Gastrocnemius medialis (tissue), 4 donors: ENCODE measurements at regions not wholly inside any gene's neighbourhood (a gene's known extent, or its start where the extent isn't known, plus 50 kb on each side); places are given as distances from the start of the nearest gene placed in this dataset.

ENCODE experiments used
- ATAC-seq, 2 donors: fragments of 150-250 bp; one replicate each; pipeline ENCODE4 v1.9.1; 2016
- DNase-seq, 2 donors: peaks; one replicate each; pipeline ENCODE4 v3.0.0-alpha.2; 2019
- H3K27ac ChIP-seq, 4 donors: fragments of 200-600 bp; sonication (generic); 1 replicate in 1 of 4; 2 replicates in 3 of 4; pipeline ENCODE4 v1.5.1; 2016 to 2018; ENCODE audit warnings: mild to moderate bottlenecking in 2 of 4, moderate library complexity in 1 of 4
- H3K27me3 ChIP-seq, 3 donors: fragments of 200-600 bp; sonication (generic) in 2 of 3; 1 replicate in 1 of 3; 2 replicates in 2 of 3; pipeline versions ENCODE4 v1.5.1 to v1.6.0; 2016 to 2019; ENCODE audit warnings: mild to moderate bottlenecking in 1 of 3, moderate library complexity in 1 of 3
- H3K36me3 ChIP-seq, 2 donors: fragments of 200-600 bp; sonication (generic) in 1 of 2; one replicate each; pipeline ENCODE4 v1.5.1; 2017 to 2018
- H3K4me1 ChIP-seq, 2 donors: fragments of 200-600 bp; sonication (generic) in 1 of 2; one replicate each; pipeline ENCODE4 v1.5.1; 2016 to 2017; ENCODE audit warnings: mild to moderate bottlenecking in 2 of 2
- H3K4me3 ChIP-seq, 4 donors: fragments of 200-600 bp; sonication (generic) in 3 of 4; 1 replicate in 1 of 4; 2 replicates in 3 of 4; pipeline ENCODE4 v1.5.1; 2016 to 2019; ENCODE audit warnings: mild to moderate bottlenecking in 2 of 4
- H3K9me3 ChIP-seq, 3 donors: fragments of 200-600 bp; sonication (generic) in 2 of 3; 1 replicate in 1 of 3; 2 replicates in 2 of 3; pipeline ENCODE4 v1.5.1; 2016 to 2019
- POLR2A ChIP-seq, 2 donors: fragments of 450-650 bp; IDR thresholded peaks; one replicate each; pipeline ENCODE4 v1.6.1; 2017; ENCODE audit warnings: antibody characterized with exemption in 2 of 2, mild to moderate bottlenecking in 2 of 2, moderate library complexity in 2 of 2
- in situ Hi-C, 4 donors: fragments of 200-750 bp; cut with MboI; loops; one replicate each; pipeline versions ENCODE4 v1.15.0 to v1.8.0; 2017; ENCODE audit warnings: low sequenced_read_pairs in 4 of 4
- intact Hi-C: fragments of 100-400 bp; cut with DNase I; formaldehyde crosslinking; loops from one replicate; pipeline ENCODE4 v1.15.1; 2023; ENCODE audit warnings: low total_unique reads
- TF ChIP-seq, protein P1 (sequence below), 5 experiments: fragments of 450-650 bp in 3 of 5; fragments of 200-600 bp in 2 of 5; sonication (generic) in 2 of 5; IDR thresholded peaks in 4 of 5; conservative IDR thresholded peaks in 1 of 5; 1 replicate in 4 of 5; 2 replicates in 1 of 5; pipeline ENCODE4 v1.5.1; 2016 to 2019; ENCODE audit warnings: antibody characterized with exemption in 5 of 5, mild to moderate bottlenecking in 3 of 5, moderate library complexity in 3 of 5

DNA sequence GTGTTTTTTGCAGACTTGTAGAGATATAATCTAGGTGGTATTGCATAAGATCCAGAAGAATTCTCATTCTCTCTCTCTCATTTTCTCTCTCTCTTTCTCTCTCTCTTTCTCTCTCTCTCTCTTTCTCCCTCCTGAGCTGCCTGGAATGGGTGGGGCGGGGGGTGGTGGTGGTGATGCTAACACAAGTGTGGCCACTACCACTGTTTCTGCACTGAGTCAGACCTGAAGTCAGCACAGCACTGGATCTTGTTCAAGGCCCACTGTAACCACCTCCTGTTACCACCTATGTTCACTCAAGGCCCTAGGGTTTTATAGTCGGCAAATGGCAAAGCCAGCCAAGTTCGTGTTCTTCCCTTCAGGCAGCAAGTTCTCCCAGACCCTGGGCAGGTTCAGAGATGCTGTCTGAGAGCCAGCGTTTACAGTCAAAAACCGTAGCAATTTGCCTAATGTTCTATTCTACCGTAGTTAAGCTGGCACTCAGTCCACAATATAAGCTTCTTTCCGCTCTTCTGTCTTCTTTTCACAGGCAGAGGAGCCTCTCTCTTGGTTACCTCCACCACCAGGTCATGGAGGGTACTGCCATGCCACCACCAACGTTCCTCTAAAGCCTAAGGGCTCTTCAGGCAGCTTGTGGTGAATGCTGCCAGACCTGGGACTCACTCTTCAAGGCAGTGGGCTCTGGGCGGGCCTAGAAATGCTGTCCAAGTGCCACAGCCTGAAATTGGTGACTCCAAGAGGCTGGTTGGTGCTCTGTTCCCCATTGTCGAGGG is 235.7 kb upstream of the PRR16 start:
- no peaks in the 10 kb centered on the region for H3K27me3 ChIP-seq
- no peak overlapping the region for H3K4me3 ChIP-seq
- H3K9me3 ChIP-seq, result no peaks in the 10 kb centered on the region
- no peak overlapping the region for H3K27ac ChIP-seq
- intact Hi-C loops (no loop called here), in situ Hi-C loops (no loop called here)
- no peaks in the 10 kb centered on the region for H3K4me1 ChIP-seq
- no peak for TF ChIP-seq POLR2A (IDR thresholded peaks at IDR 0.05)
- TF ChIP-seq, protein P1, sequence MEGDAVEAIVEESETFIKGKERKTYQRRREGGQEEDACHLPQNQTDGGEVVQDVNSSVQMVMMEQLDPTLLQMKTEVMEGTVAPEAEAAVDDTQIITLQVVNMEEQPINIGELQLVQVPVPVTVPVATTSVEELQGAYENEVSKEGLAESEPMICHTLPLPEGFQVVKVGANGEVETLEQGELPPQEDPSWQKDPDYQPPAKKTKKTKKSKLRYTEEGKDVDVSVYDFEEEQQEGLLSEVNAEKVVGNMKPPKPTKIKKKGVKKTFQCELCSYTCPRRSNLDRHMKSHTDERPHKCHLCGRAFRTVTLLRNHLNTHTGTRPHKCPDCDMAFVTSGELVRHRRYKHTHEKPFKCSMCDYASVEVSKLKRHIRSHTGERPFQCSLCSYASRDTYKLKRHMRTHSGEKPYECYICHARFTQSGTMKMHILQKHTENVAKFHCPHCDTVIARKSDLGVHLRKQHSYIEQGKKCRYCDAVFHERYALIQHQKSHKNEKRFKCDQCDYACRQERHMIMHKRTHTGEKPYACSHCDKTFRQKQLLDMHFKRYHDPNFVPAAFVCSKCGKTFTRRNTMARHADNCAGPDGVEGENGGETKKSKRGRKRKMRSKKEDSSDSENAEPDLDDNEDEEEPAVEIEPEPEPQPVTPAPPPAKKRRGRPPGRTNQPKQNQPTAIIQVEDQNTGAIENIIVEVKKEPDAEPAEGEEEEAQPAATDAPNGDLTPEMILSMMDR (IDR thresholded peaks at IDR 0.05 in 4 of 5, conservative IDR thresholded peaks at IDR 0.05 in 1 of 5), result no peak
- no peaks in the 10 kb centered on the region for H3K36me3 ChIP-seq
- DNase-seq (no peak), ATAC-seq (no peak)

- no peaks in the 10 kb centered on the region for H3K27me3 ChIP-seq
- no peaks in the 10 kb centered on the region for H3K9me3 ChIP-seq
- TF ChIP-seq, protein P1 (IDR thresholded peaks at IDR 0.05 in 4 of 5, conservative IDR thresholded peaks at IDR 0.05 in 1 of 5), result no peak
- no peak for TF ChIP-seq POLR2A (IDR thresholded peaks at IDR 0.05)
- H3K27ac ChIP-seq, result no peak overlapping the region
- in situ Hi-C loops, result no loop called here
- H3K36me3 ChIP-seq, result no peaks in the 10 kb centered on the region
- DNase-seq (no peak), ATAC-seq (no peak)
- no peaks in the 10 kb centered on the region for H3K4me1 ChIP-seq
- intact Hi-C loops, result no loop called here
- H3K4me3 ChIP-seq, result no peak overlapping the region
Observed at GRCh38 chr5:120229036-120229435, 235.1 kb upstream of the PRR16 start.

- Histone ChIP-seq H3K4me1 (no peaks in the 10 kb centered on the region), H3K36me3 (no peaks in the 10 kb centered on the region), H3K4me3 (no peak overlapping the region), H3K27me3 (no peaks in the 10 kb centered on the region), H3K27ac (no peak overlapping the region), H3K9me3 (no peaks in the 10 kb centered on the region)
- DNase-seq (no peak), ATAC-seq (no peak)
- intact Hi-C loops, result no loop called here
- in situ Hi-C loops, result no loop called here
- TF ChIP-seq, protein P1 (IDR thresholded peaks at IDR 0.05 in 4 of 5, conservative IDR thresholded peaks at IDR 0.05 in 1 of 5), result no peak
- no peak for TF ChIP-seq POLR2A (IDR thresholded peaks at IDR 0.05)
Observed at GRCh38 chr5:120231563-120231962, 232.5 kb upstream of the PRR16 start.

DNA sequence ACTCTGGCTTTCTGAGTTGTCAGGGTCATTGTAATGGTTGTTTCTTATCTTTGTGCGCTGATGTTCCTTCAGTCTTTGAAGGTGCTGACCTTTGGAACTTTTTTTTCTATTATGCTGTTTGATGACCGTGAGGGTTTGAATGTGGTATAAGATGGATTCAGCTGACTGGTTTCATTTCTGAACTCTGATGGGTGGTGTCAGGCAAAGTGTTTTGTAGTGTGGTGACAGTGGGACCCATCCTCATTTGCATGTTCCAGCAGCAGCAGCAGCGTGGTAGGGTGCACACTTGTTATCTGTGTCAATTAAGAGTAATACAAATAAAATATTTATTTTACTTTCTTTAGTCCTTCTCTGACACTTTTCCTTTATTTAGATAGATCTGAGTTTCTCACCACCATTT is 227.7 kb upstream of the PRR16 start:
- TF ChIP-seq, protein P1 (IDR thresholded peaks at IDR 0.05 in 4 of 5, conservative IDR thresholded peaks at IDR 0.05 in 1 of 5), result no peak
- TF ChIP-seq POLR2A (IDR thresholded peaks at IDR 0.05), result no peak
- in situ Hi-C loops, result no loop called here

GRCh38 chr5:120239086-120239485 is 225.0 kb upstream of the PRR16 start:
- no peak for ATAC-seq
- no peak for DNase-seq

More for the DNA sequence above, 227.7 kb upstream of the PRR16 start:
- intact Hi-C loops, result no loop called here
- Histone ChIP-seq H3K27me3 (no peaks in the 10 kb centered on the region), H3K4me1 (no peaks in the 10 kb centered on the region), H3K27ac (no peak overlapping the region), H3K9me3 (no peaks in the 10 kb centered on the region), H3K36me3 (no peaks in the 10 kb centered on the region), H3K4me3 (no peak overlapping the region)
- DNase-seq (no peak), ATAC-seq (no peak)

More at GRCh38 chr5:120239086-120239485, 225.0 kb upstream of the PRR16 start:
- no peaks in the 10 kb centered on the region for H3K27me3 ChIP-seq
- no peak overlapping the region for H3K4me3 ChIP-seq
- no peaks in the 10 kb centered on the region for H3K36me3 ChIP-seq
- TF ChIP-seq, protein P1 (IDR thresholded peaks at IDR 0.05 in 4 of 5, conservative IDR thresholded peaks at IDR 0.05 in 1 of 5), result no peak
- no peak for TF ChIP-seq POLR2A (IDR thresholded peaks at IDR 0.05)
- no peaks in the 10 kb centered on the region for H3K4me1 ChIP-seq
- H3K9me3 ChIP-seq, result no peaks in the 10 kb centered on the region
- intact Hi-C loops (no loop called here), in situ Hi-C loops (no loop called here)
- no peak overlapping the region for H3K27ac ChIP-seq
